GM23248 (cell line): ENCODE measurements at regions not wholly inside any gene's neighbourhood (a gene's known extent, or its start where the extent isn't known, plus 50 kb on each side); places are given as distances from the start of the nearest gene placed in this dataset.
"Not testable (repeated sequence)": the region's sequence is repeated elsewhere in the genome, so short reads cannot be mapped to it uniquely, and the experiment has no call there.

ENCODE experiments used
- DNase-seq: peaks from one replicate; pipeline ENCODE4 v3.0.0-alpha.2; 2015
- H2AFZ ChIP-seq: fragments of 200-600 bp; sonication (generic); 2 replicates; pipeline ENCODE4 v1.6.1; 2016; ENCODE audit warnings: antibody characterized with exemption
- H3F3A ChIP-seq: fragments of 200-600 bp; sonication (generic); 2 replicates; pipeline ENCODE4 v1.6.1; 2016; ENCODE audit warnings: mild to moderate bottlenecking, antibody characterized with exemption, mixed run types; ENCODE audit not compliant: insufficient read depth
- H3K27ac ChIP-seq: fragments of 200-600 bp; sonication (generic); 2 replicates; pipeline ENCODE4 v1.5.1; 2016; ENCODE audit warnings: mild to moderate bottlenecking
- H3K27me3 ChIP-seq: fragments of 200-600 bp; sonication (generic); replicated peaks from 2 replicates; pipeline ENCODE4 v1.6.1; 2016; ENCODE audit warnings: mild to moderate bottlenecking; ENCODE audit not compliant: insufficient read depth
- H3K36me3 ChIP-seq: fragments of 200-600 bp; sonication (generic); 2 replicates; pipeline ENCODE4 v1.6.1; 2016; ENCODE audit warnings: low read depth, mild to moderate bottlenecking
- H3K4me1 ChIP-seq: fragments of 200-600 bp; sonication (generic); 2 replicates; pipeline ENCODE4 v1.6.1; 2016; ENCODE audit warnings: mild to moderate bottlenecking; ENCODE audit not compliant: insufficient read depth
- H3K4me2 ChIP-seq: fragments of 200-600 bp; sonication (generic); one replicate; pipeline ENCODE4 v1.6.1; 2016; ENCODE audit warnings: mild to moderate bottlenecking; ENCODE audit not compliant: unreplicated experiment
- H3K4me3 ChIP-seq: fragments of 200-600 bp; sonication (generic); 2 replicates; pipeline ENCODE4 v1.5.1; 2016; ENCODE audit warnings: mild to moderate bottlenecking
- H3K79me2 ChIP-seq: fragments of 200-600 bp; sonication (generic); 2 replicates; pipeline ENCODE4 v1.6.1; 2016; ENCODE audit warnings: mild to moderate bottlenecking; ENCODE audit not compliant: insufficient read depth
- H3K9ac ChIP-seq: fragments of 200-600 bp; sonication (generic); 2 replicates; pipeline ENCODE4 v1.6.1; 2016; ENCODE audit warnings: mild to moderate bottlenecking
- H3K9me2 ChIP-seq: fragments of 200-600 bp; sonication (generic); 2 replicates; pipeline ENCODE4 v1.6.1; 2016; ENCODE audit warnings: mixed run types, mild to moderate bottlenecking, moderate library complexity; ENCODE audit not compliant: insufficient read depth
- H3K9me3 ChIP-seq: fragments of 200-600 bp; sonication (generic); one replicate; pipeline ENCODE4 v1.6.1; 2017; ENCODE audit warnings: low read depth
- H4K20me1 ChIP-seq: fragments of 200-600 bp; sonication (generic); 2 replicates; pipeline ENCODE4 v1.6.0; 2016; ENCODE audit not compliant: insufficient read depth
- EZH2 ChIP-seq: fragments of 200-600 bp; sonication (generic); IDR thresholded peaks from 2 replicates; pipeline ENCODE4 v1.6.1; 2018; ENCODE audit warnings: antibody characterized with exemption, mild to moderate bottlenecking; ENCODE audit not compliant: insufficient read depth, poor library complexity, severe bottlenecking
- EZH2phosphoT487 ChIP-seq: fragments of 200-600 bp; sonication (generic); IDR thresholded peaks from 2 replicates; pipeline ENCODE4 v1.6.1; 2018; ENCODE audit warnings: antibody characterized with exemption, moderate library complexity, mild to moderate bottlenecking, low read depth; ENCODE audit not compliant: insufficient read depth
- WGBS, 2 experiments: methylation state at CpG; one replicate each; pipeline ENCODE4 v1.1.6; 2015 to 2017; ENCODE audit warnings: low lambda C conversion rate in 2 of 2, low coverage in 1 of 2; ENCODE audit errors: missing lambda C conversion rate in 2 of 2; 5-methylcytosine and 5-hydroxymethylcytosine counted together
- in situ Hi-C: fragments of 300-500 bp; cut with MboI; formaldehyde crosslinking; loops from 2 replicates; pipeline ENCODE4 v1.15.0; 2020

DNA sequence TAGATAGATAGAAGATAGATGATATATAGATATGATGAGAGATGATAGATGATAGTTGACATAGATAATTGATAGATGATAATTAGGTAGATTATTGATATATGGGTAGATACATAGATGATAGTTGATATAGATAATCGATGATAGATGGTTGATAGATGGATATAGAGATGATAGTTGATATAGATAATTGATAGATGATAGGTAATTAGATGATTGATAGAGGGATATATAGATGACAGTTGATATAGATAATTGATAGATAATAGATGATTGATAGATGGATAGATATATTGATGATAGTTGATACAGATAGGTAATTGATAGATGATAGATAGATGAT lies 72.3 kb downstream of the PRR15 start:
- 40 to 53% methylated on average over 1 of the region's 1 CpG for WGBS, 2 experiments
- Histone ChIP-seq H3K9me2 (no peaks in the 10 kb centered on the region), H3K9ac (no peak overlapping the region), H3K9me3 (no peaks in the 10 kb centered on the region), H4K20me1 (no peaks in the 10 kb centered on the region), H2AFZ (no peak overlapping the region), H3F3A (no peaks in the 10 kb centered on the region), H3K4me2 (no peak overlapping the region), H3K27me3 (no peaks in the 10 kb centered on the region), H3K4me3 (no peak overlapping the region), H3K27ac (no peak overlapping the region), H3K36me3 (no peaks in the 10 kb centered on the region), H3K4me1 (no peaks in the 10 kb centered on the region), H3K79me2 (no peaks in the 10 kb centered on the region)
- DNase-seq: no peak
- in situ Hi-C loops: no loop called here
- TF ChIP-seq EZH2: no peak
- no peak for TF ChIP-seq EZH2phosphoT487

DNA sequence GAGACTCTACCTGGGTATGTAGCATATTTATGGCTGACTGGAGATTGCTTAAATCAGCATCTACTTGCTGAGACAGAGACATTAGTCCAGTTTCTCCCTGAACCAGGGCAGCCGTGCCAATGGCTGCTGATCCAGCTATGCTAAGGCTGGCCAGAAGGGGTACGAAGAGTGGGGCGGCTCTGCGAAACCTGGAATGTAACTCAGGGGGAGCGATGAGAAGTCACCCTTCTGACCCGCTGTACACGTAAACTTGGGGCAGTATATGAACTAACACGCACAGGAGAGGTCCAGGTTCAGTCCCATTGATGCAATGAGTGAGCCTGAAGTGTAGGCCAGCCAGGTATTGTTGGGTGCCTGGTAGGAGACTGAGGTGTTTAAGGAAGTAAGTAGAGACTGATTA lies 73.7 kb downstream of the PRR15 start:
- Histone ChIP-seq H3K27me3 (no peaks in the 10 kb centered on the region), H3K9me2 (no peaks in the 10 kb centered on the region), H3K36me3 (no peaks in the 10 kb centered on the region), H3F3A (no peaks in the 10 kb centered on the region), H3K27ac (no peak overlapping the region), H3K4me1 (no peaks in the 10 kb centered on the region), H2AFZ (no peak overlapping the region), H3K4me3 (no peak overlapping the region), H3K9me3 (no peaks in the 10 kb centered on the region), H3K4me2 (no peak overlapping the region), H4K20me1 (no peaks in the 10 kb centered on the region), H3K79me2 (no peaks in the 10 kb centered on the region), H3K9ac (no peak overlapping the region)
- DNase-seq: no peak
- TF ChIP-seq EZH2: no peak
- no peak for TF ChIP-seq EZH2phosphoT487
- 98 to 99% methylated on average over 8 of the region's 8 CpGs for WGBS, 2 experiments
- in situ Hi-C loops: no loop called here

DNA sequence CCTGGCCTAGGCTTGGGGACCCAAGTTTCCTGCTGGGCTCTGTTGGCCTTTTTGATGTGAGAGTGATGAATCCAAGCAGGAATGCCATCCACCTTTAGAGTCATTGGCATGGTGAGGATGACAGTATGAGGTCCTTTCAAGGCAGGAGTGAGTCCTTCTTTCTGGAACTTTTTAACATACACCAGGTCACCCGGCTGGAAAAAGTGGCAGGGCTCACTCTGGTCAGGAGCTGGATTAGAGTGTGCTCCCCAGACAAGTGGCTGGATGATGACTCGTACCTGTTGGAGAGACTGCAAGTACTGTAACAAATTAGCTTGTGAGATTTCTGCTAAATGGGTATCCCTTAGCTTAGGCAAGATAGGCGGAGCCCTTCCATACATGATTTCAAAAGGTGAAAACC lies 75.2 kb downstream of the PRR15 start:
- H3K36me3 ChIP-seq, H3K9me3 ChIP-seq, H3K9me2 ChIP-seq, H3K27ac ChIP-seq, H3K4me2 ChIP-seq, H3K79me2 ChIP-seq, H4K20me1 ChIP-seq, in situ Hi-C loops, H3K4me3 ChIP-seq, H3K27me3 ChIP-seq, H3K9ac ChIP-seq, H2AFZ ChIP-seq, H3K4me1 ChIP-seq, H3F3A ChIP-seq: not testable (repeated sequence)
- peak; percentile 13 for DNase-seq
- WGBS, 2 experiments: 91 to 93% methylated on average over 3 of the region's 3 CpGs

DNA sequence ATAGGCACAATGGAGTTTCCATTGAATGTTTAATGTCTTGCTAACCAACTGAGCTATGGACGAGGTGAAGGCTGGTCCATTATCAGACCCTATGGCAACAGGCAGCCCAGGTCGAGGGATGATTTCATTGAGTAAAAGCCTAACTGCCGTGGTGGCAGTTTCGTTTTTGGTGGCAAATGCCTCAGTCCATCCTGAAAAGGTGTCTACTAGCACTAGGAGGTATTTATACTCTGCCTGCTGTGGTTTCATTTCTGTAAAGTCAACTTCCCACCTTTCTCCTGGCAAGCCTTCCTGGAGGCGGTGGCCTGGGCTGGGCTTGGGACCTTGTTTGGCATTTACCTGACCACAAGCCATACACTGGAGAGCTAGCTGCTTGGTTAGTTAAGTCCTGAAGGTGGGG lies 75.8 kb downstream of the PRR15 start:
- in situ Hi-C loops: no loop called here
- Histone ChIP-seq H3K4me1 (no peaks in the 10 kb centered on the region), H3K79me2 (no peaks in the 10 kb centered on the region), H3K9ac (no peak overlapping the region), H3K9me2 (no peaks in the 10 kb centered on the region), H3K27me3 (no peaks in the 10 kb centered on the region), H3K36me3 (no peaks in the 10 kb centered on the region), H2AFZ (no peak overlapping the region), H3K4me3 (no peak overlapping the region), H3K9me3 (no peaks in the 10 kb centered on the region), H3K27ac (no peak overlapping the region), H4K20me1 (no peaks in the 10 kb centered on the region), H3K4me2 (no peak overlapping the region), H3F3A (no peaks in the 10 kb centered on the region)
- no peak for TF ChIP-seq EZH2
- TF ChIP-seq EZH2phosphoT487: no peak
- DNase-seq: no peak
- WGBS, 2 experiments: 93 to 94% methylated on average over 5 of the region's 5 CpGs

DNA sequence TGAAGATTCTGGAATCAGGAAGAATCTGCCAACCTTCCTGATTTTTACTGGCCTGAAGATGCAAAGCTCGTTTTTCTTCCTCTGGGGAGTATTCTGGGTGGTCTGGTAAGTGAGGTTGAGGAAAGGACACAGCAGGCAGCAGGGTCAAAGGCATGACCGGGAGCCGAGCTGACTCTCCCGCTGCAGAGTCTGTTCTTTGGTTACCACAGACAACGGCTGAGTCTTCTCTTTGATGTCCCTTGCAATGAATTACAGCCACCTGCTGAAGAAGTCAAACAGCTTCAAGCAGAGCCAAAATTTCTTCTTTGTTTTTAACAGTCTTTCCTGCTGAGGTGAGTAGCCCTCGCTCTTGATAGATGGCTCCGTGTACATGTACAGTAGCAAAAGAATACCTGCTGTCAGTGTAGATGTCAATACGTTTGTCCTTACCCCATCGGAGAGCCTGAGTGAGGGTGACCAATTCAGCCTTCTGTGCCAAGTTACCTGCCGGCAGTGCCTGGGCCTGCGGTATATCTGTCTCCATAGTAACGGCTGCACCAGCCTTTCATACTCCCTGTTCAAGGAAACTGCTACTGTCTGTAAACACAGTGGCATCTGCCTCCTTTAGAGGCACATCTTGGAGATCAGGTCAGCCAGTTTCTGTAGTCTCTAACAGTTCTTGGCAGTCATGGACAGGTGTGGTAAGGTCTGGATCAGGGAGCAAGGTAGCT lies 76.4 kb downstream of the PRR15 start:
- Histone ChIP-seq H3K9ac (no peak overlapping the region), H2AFZ (no peak overlapping the region), H3K36me3 (no peaks in the 10 kb centered on the region), H4K20me1 (no peaks in the 10 kb centered on the region), H3F3A (no peaks in the 10 kb centered on the region), H3K4me2 (no peak overlapping the region), H3K9me2 (no peaks in the 10 kb centered on the region), H3K4me1 (no peaks in the 10 kb centered on the region), H3K79me2 (no peaks in the 10 kb centered on the region), H3K27ac (no peak overlapping the region), H3K4me3 (no peak overlapping the region), H3K27me3 (no peaks in the 10 kb centered on the region), H3K9me3 (no peaks in the 10 kb centered on the region)
- TF ChIP-seq EZH2phosphoT487 (no peak), EZH2 (no peak)
- no peak for DNase-seq
- in situ Hi-C loops: loop anchor here (10.0 kb wide), 1 partner anchor 275 kb away; no protein-coding TSS in a partner anchor
- WGBS, 2 experiments: 75 to 76% methylated on average over 12 of the region's 12 CpGs
